Caki2 (cell line): ENCODE measurements at regions not wholly inside any gene's neighbourhood (a gene's known extent, or its start where the extent isn't known, plus 50 kb on each side); places are given as distances from the start of the nearest gene placed in this dataset.

Experiments used
- DNase-seq: peaks from one replicate; pipeline ENCODE4 v3.0.0-alpha.2; 2015; ENCODE audit warnings: low read depth
- in situ Hi-C: cut with HindIII; loops from 2 replicates; pipeline ENCODE4 v1.10.0; 2016; ENCODE audit warnings: low sequenced_read_pairs, low pct_unique_long_range_greater_than_20kb, mixed read lengths

DNA sequence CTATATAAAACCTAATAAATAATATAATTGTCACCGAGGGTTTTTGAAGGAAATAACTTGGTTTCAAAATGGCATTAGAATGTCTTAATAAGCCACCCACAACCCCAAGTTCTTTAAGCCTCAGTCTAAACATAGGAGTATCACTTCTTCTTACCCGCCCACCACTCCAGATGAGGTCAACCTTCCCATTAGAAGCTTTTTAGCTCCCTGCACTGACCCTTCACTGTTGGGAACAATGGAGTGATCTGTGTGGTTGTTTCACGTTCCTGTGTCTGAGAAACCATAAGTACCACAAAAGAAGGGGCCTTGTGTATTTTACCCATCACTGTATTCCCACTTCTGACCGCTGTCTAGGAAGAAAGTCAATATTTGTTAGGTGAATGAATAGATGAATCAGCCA is 326.3 kb upstream of the ZNF521 start:
- no peak for DNase-seq

DNA sequence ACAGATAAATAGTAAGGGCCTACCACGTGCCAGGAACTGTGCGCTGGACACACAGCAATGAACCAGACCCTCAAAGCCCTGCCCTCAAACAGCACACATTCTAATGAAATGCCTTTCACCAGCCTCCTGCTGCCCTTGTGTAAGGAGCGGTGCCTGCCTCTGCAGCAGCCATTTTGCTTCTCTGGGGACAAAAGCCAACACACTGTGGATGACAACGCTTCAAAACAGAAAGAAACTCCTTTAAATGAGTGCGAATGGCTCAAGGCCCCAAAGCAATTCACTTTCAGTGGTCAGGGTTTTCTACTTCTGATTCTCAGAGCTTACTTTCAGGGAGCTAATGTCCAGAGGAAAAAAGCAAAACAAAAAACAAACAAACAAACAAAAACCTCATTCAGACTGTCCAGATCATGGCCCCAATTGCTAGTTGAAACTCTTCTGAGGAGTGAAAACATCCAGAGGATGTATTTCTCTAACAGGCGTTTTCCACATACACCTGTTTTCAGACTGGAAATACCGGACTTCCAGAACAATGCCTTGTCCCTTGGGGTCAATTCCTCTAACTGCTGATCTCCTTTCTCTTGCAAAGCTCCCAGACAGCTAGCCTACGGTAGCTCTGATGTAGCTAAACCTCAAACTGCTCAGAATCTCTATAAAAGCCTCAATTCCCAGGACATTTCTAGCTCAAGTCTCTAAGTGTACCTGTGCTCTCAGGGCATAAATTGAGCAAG is 323.3 kb upstream of the ZNF521 start:
- in situ Hi-C loops: no loop called here
- no peak for DNase-seq

More for the DNA sequence above, 326.3 kb upstream of the ZNF521 start:
- in situ Hi-C loops: no loop called here

GRCh38 chr18:25674183-25674582 is 322.2 kb upstream of the ZNF521 start:
- DNase-seq: no peak
- in situ Hi-C loops: no loop called here

GRCh38 chr18:25672490-25672889 is 320.5 kb upstream of the ZNF521 start:
- DNase-seq: no peak
- in situ Hi-C loops: no loop called here

GRCh38 chr18:25669741-25670140 is 317.8 kb upstream of the ZNF521 start:
- in situ Hi-C loops: no loop called here
- DNase-seq: no peak

- in situ Hi-C loops: no loop called here
- DNase-seq: no peak
These were observed 310.3 kb upstream of the ZNF521 start for GRCh38 chr18:25662272-25662671.

GRCh38 chr18:25661831-25662230 is 309.9 kb upstream of the ZNF521 start:
- in situ Hi-C loops: no loop called here
- DNase-seq: no peak

GRCh38 chr18:25659541-25659940 is 307.6 kb upstream of the ZNF521 start:
- in situ Hi-C loops: no loop called here
- DNase-seq: no peak

- in situ Hi-C loops: no loop called here
- DNase-seq: no peak
These were observed 306.5 kb upstream of the ZNF521 start for GRCh38 chr18:25658476-25658875.

DNA sequence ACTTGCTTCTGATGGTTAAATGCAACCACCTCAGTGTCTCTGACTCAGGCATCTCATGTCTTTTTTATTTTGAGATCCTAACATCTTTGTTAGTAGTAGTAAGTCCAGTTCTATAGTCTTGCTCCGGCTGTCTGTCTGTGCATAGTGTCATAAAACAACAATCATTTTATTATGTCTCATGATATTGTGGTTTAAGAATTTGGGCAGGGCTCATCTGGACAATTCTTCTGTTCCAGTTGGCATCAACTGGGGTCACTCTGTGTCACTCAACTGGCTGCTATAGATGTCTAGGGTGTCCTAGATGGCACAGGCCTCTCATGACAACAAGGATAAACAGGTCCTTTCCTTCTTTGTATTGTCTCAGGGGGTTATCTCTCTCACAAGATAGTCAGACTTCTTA is 299.6 kb upstream of the ZNF521 start:
- no peak for DNase-seq
- in situ Hi-C loops: no loop called here

GRCh38 chr18:25650201-25650941 is 298.4 kb upstream of the ZNF521 start:
- DNase-seq: peak; percentile 50
- in situ Hi-C loops: no loop called here

DNA sequence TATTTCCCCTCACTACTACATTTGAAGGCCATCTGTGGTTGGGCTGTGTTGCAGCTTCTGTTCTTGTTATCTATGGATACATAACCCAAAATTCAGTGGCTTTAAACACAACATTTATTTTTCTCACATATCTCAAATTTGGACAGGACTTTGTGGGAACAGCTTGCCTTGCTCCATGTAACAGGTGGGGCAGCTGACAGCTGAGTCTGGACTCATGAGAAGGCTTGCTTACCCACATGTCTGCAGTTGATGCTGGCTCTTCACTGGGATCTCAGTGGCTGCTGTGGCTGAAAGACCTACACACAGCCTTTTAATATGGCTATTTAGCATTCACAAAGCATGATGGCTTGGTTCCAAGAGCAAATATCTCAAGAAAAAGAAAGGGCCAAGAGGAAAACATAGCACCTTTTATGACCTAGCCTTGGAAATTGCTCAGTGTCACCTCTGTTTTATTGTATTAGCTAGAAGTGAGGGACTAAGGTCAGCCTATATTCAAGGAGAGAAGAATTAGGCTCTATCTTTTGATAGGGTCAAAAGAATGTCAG is 296.8 kb upstream of the ZNF521 start:
- DNase-seq: no peak
- in situ Hi-C loops: no loop called here

GRCh38 chr18:25647404-25647803 is 295.4 kb upstream of the ZNF521 start:
- in situ Hi-C loops: no loop called here

DNA sequence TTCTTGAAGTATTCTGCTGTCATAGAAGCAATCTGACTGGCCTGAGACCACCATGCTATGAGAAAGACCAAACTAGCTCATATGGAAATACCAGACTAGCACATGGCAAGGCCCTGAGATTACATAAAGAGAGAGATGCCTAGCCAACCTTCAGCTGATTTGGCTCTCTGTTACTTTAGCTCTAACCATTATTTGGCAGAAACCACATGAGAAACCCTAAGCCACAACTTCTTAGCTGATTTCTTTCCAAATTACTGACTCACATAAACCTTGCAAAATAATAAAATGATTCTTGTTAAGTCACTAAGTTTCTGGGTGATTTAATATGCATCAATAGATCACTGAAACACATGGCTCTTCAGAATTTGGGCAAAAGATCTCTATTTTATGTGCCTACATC is 295.0 kb upstream of the ZNF521 start:
- no peak for DNase-seq
- in situ Hi-C loops: no loop called here

More at GRCh38 chr18:25647404-25647803, 295.4 kb upstream of the ZNF521 start:
- DNase-seq: no peak

GRCh38 chr18:25639596-25639995 is 287.6 kb upstream of the ZNF521 start:
- DNase-seq: no peak
- in situ Hi-C loops: no loop called here

GRCh38 chr18:25633563-25633962 is 281.6 kb upstream of the ZNF521 start:
- DNase-seq: no peak
- in situ Hi-C loops: no loop called here

DNA sequence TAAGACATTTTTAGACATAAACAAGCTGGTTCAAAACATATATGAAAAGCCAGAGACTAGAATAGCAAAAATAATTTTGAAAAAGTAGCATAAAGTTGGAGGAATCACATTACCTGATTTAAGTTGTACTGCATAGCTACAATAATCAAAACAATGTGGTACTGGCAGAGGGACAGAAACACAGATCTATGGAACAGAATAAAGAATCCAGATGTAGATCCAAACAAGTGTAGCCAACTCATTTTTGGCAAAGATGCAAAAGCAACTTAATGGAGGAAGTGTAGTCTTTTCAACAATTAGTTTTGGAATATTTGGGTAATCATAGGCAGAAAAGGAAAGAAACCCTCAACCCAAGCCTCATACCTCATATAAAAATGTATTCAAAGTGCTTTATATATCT is 278.7 kb upstream of the ZNF521 start:
- in situ Hi-C loops: no loop called here
- no peak for DNase-seq

GRCh38 chr18:25621682-25622081 is 269.7 kb upstream of the ZNF521 start:
- in situ Hi-C loops: no loop called here
- DNase-seq: no peak

DNA sequence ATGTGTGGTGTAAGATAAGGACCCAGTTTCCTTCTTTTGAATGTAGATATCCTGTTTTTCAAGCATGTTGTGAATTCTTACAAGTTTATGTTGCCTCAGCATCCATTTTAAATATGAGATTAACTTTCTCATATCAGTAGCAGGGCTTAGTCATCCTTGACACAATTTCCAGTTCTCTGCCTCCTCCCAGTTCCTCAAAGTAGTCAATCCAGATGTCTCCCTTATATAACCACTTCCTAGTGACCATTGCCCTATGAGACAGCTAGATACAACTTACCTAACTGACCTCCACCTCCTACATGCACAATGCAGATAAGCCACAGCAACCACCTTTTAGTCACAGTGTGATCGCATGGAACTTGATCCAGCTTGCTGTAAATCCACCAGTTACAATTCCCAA is 269.2 kb upstream of the ZNF521 start:
- in situ Hi-C loops: no loop called here
- no peak for DNase-seq

DNA sequence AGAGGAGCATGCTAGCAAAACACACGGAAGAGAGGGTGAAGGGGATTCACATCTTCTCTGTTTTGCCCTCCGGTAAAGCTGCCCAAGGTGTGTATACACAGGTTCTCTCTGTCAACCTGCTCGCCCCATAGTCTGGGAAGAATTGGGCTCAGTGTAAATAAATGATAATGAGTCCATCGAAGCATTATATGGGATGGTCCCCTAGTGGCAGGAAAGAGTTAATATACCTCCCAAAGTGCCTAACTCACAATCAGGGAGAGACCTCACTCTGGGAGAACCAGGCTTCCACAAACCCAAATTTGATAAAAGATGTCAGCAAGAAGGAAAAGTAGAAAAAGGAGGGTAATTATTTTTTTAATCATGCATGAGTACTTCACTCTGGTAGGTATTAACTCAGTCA is 262.2 kb upstream of the ZNF521 start:
- in situ Hi-C loops: no loop called here
- DNase-seq: no peak
